OCI-LY3 (cell line): ENCODE measurements at regions not wholly inside any gene's neighbourhood (a gene's known extent, or its start where the extent isn't known, plus 50 kb on each side); places are given as distances from the start of the nearest gene placed in this dataset.

Experiments
- H2AFZ ChIP-seq: fragments of 200-600, 300-600 bp; shearing (Covaris generic); 2 replicates; pipeline ENCODE4 v1.6.0; 2014; ENCODE audit warnings: antibody characterized with exemption, low read depth, low read length
- H3K27ac ChIP-seq: fragments of 200-600, 300-600 bp; sonication (generic); 2 replicates; pipeline ENCODE4 v1.5.1; 2014; ENCODE audit warnings: mild to moderate bottlenecking, low read length, moderate library complexity, mixed read lengths
- H3K27me3 ChIP-seq: fragments of 200-600, 300-600 bp; sonication (generic); 2 replicates; pipeline ENCODE4 v1.6.1; 2014; ENCODE audit warnings: low read depth, low read length, mixed read lengths
- H3K36me3 ChIP-seq: fragments of 200-600, 300-600 bp; sonication (generic); replicated peaks from 2 replicates; pipeline ENCODE3; 2014; ENCODE audit warnings: low read depth, low read length, mixed read lengths
- H3K4me1 ChIP-seq: fragments of 300-600, 200-600 bp; sonication (generic); 2 replicates; pipeline ENCODE4 v1.6.1; 2014; ENCODE audit warnings: low read length, mixed read lengths
- H3K4me2 ChIP-seq: fragments of 200-600, 300-600 bp; sonication (generic); 2 replicates; pipeline ENCODE4 v1.6.1; 2014; ENCODE audit warnings: low read length, mixed read lengths
- H3K4me3 ChIP-seq: fragments of 300-600, 200-600 bp; sonication (generic); 2 replicates; pipeline ENCODE4 v1.5.1; 2014; ENCODE audit warnings: antibody characterized with exemption, mild to moderate bottlenecking, low read length, moderate library complexity
- H3K79me2 ChIP-seq: fragments of 300-600, 200-600 bp; shearing (Covaris generic); 2 replicates; pipeline ENCODE4 v1.6.1; 2014; ENCODE audit warnings: mild to moderate bottlenecking, low read length, mixed read lengths
- H3K9ac ChIP-seq: fragments of 300-600, 200-600 bp; shearing (Covaris generic); 2 replicates; pipeline ENCODE4 v1.6.0; 2014; ENCODE audit warnings: mild to moderate bottlenecking, low read length, moderate library complexity
- H3K9me3 ChIP-seq: fragments of 200-600, 300-600 bp; shearing (Covaris generic); 2 replicates; pipeline ENCODE4 v1.6.1; 2014; ENCODE audit warnings: low read length, mixed read lengths; ENCODE audit not compliant: insufficient read depth
- H4K20me1 ChIP-seq: fragments of 200-600, 300-600 bp; sonication (generic); 2 replicates; pipeline ENCODE4 v1.6.1; 2016; ENCODE audit warnings: low read length, mixed read lengths; ENCODE audit not compliant: insufficient read depth
- EZH2phosphoT487 ChIP-seq: fragments of 200-600 bp; shearing (Covaris generic); IDR thresholded peaks from 2 replicates; pipeline ENCODE4 v1.6.1; 2018; ENCODE audit warnings: antibody characterized with exemption, mixed run types, low read depth
- TF ChIP-seq, protein P1 (sequence below): fragments of 200-600, 300-600 bp; sonication (generic); IDR thresholded peaks from 2 replicates; pipeline ENCODE4 v1.5.1; 2014; ENCODE audit warnings: antibody characterized with exemption, low read length, low read depth

DNA sequence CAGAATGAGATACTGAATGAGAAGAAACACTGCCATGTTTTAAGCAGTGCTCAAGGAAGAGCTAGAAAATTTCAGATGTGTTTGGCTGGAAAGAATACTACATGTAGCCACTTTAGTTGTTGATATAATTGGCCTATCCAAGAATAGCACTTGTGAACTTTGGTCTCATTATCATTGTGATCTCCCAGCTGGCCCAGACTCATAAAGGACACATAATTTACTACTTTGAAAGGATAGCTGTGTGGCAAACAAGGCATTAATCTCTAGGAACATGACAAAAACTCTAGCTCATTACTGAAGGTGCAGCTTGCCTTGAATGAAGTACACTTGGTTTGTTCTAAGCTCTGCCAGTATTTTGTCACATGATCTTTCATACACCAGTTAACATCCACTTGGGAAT lies 356.3 kb downstream of the CSNK1G3 start:
- TF ChIP-seq, protein P1, sequence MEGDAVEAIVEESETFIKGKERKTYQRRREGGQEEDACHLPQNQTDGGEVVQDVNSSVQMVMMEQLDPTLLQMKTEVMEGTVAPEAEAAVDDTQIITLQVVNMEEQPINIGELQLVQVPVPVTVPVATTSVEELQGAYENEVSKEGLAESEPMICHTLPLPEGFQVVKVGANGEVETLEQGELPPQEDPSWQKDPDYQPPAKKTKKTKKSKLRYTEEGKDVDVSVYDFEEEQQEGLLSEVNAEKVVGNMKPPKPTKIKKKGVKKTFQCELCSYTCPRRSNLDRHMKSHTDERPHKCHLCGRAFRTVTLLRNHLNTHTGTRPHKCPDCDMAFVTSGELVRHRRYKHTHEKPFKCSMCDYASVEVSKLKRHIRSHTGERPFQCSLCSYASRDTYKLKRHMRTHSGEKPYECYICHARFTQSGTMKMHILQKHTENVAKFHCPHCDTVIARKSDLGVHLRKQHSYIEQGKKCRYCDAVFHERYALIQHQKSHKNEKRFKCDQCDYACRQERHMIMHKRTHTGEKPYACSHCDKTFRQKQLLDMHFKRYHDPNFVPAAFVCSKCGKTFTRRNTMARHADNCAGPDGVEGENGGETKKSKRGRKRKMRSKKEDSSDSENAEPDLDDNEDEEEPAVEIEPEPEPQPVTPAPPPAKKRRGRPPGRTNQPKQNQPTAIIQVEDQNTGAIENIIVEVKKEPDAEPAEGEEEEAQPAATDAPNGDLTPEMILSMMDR, result no peak
- TF ChIP-seq EZH2phosphoT487, result no peak
- no peak overlapping the region for H3K9ac ChIP-seq
- no peaks in the 10 kb centered on the region for H3K27me3 ChIP-seq

DNA sequence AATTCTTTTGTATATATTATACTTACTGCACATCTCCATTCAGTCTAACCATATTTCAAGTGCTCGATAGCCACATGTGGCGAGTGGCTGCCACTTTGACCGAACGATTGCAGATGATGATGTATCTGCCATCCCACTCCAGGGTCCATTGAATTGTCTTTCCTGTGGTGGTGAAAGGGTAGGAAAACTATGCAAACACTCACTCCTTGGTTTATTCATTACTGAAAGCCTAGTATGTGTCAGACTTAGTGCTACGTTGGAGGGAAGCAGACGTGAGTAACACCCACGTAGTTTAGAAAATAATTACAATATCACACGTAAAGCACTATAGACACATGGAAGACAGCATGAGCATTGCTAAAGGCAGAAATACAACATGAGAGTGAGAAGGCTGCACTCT lies 353.7 kb downstream of the CSNK1G3 start:
- no peaks in the 10 kb centered on the region for H3K27me3 ChIP-seq
- no peaks in the 10 kb centered on the region for H3K79me2 ChIP-seq
- no peak overlapping the region for H3K4me3 ChIP-seq
- TF ChIP-seq EZH2phosphoT487, result no peak
- TF ChIP-seq, protein P1, result no peak
- H2AFZ ChIP-seq, result no peak overlapping the region
- no peaks in the 10 kb centered on the region for H4K20me1 ChIP-seq
- no peaks in the 10 kb centered on the region for H3K36me3 ChIP-seq
- no peaks in the 10 kb centered on the region for H3K9me3 ChIP-seq
- no peak overlapping the region for H3K27ac ChIP-seq
- H3K4me2 ChIP-seq, result no peak overlapping the region
- no peak overlapping the region for H3K9ac ChIP-seq
- H3K4me1 ChIP-seq, result no peaks in the 10 kb centered on the region

More for the DNA sequence above, 356.3 kb downstream of the CSNK1G3 start:
- H3K79me2 ChIP-seq, result no peaks in the 10 kb centered on the region
- no peaks in the 10 kb centered on the region for H3K36me3 ChIP-seq
- no peak overlapping the region for H3K4me2 ChIP-seq
- H2AFZ ChIP-seq, result no peak overlapping the region
- no peak overlapping the region for H3K27ac ChIP-seq
- H3K4me1 ChIP-seq, result no peaks in the 10 kb centered on the region
- no peaks in the 10 kb centered on the region for H4K20me1 ChIP-seq
- H3K4me3 ChIP-seq, result no peak overlapping the region
- no peaks in the 10 kb centered on the region for H3K9me3 ChIP-seq

DNA sequence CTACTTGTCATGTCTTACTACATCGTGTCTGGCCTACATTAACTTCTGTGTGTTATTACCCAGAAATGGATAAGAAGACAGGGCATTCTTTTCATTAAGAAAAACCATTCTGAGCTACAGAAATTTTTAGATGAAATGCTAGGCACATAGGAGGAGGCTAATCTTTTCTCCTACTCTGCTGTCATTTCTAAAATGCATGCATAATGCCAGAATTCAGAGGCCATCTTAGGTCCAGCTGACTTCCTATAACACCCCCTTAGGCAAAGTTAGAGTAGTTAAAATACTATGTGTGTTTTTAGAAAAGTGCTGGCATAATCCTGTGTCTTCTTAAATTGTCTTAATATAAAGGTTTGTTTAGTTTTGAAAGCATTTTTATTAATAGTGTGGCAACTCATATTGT lies 352.6 kb downstream of the CSNK1G3 start:
- no peaks in the 10 kb centered on the region for H3K4me1 ChIP-seq
- H3K27me3 ChIP-seq, result no peaks in the 10 kb centered on the region
- TF ChIP-seq, protein P1, result no peak
- TF ChIP-seq EZH2phosphoT487, result no peak
- H3K4me2 ChIP-seq, result no peak overlapping the region
- H3K9ac ChIP-seq, result no peak overlapping the region
- H4K20me1 ChIP-seq, result no peaks in the 10 kb centered on the region
- H3K9me3 ChIP-seq, result no peaks in the 10 kb centered on the region
- no peak overlapping the region for H3K27ac ChIP-seq
- no peaks in the 10 kb centered on the region for H3K79me2 ChIP-seq
- no peaks in the 10 kb centered on the region for H3K36me3 ChIP-seq
- H2AFZ ChIP-seq, result no peak overlapping the region
- H3K4me3 ChIP-seq, result no peak overlapping the region

DNA sequence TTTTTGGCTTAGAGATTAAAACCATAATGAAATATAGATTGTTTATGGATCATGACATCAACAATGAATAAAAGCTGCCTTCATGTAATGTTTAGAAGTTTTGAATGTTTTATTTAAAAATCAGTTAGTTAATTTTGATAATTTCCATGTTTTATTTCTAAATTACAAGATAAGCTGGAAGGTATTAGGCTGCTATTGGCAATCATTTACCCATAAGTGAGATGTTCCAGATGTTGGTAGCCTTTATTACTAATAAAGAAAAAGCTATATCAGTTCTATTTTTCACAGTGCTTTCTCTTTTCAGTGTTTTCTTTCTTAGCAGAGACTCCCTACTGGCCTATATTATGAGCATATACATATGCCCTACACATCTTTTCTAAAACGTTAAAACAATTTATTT lies 347.0 kb downstream of the CSNK1G3 start:
- Histone ChIP-seq H3K36me3 (no peaks in the 10 kb centered on the region), H3K4me2 (no peak overlapping the region), H3K27ac (no peak overlapping the region), H3K4me1 (no peaks in the 10 kb centered on the region), H2AFZ (no peak overlapping the region), H3K79me2 (no peaks in the 10 kb centered on the region), H3K4me3 (no peak overlapping the region), H4K20me1 (no peaks in the 10 kb centered on the region), H3K9me3 (no peaks in the 10 kb centered on the region), H3K9ac (no peak overlapping the region), H3K27me3 (no peaks in the 10 kb centered on the region)
- TF ChIP-seq, protein P1, result no peak
- no peak for TF ChIP-seq EZH2phosphoT487
